Fibroblast of skin of right quadriceps (primary cell): ENCODE measurements at regions not wholly inside any gene's neighbourhood (a gene's known extent, or its start where the extent isn't known, plus 50 kb on each side); places are given as distances from the start of the nearest gene placed in this dataset.

Source experiments
- DNase-seq: peaks from one replicate; pipeline ENCODE4 v3.0.0-alpha.2; 2013

DNA sequence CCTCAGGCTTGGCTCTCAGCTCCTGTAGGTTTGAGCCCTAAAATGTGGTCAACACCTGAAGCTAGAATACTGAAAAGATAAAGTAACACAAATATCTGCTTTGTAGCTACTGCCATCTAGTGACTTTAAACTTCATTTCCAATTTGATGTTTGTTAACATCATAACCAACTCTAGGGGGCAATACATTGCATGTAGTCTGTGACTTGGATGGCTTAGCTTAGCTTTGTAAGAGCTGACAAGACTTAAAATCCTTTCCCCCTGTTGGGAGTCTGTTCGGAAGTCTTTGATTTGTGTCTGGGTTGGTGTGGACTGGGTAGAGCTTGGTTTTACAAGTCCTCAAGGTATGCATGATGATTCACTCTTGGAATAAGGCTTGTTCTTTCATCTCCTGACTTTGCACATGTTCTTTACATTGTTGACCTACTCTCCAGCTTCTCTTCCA, 51.7 kb downstream of the SCN11A start:
- peak; percentile 66 for DNase-seq

GRCh38 chr3:38998086-38998485, 53.7 kb downstream of the SCN11A start:
- peak; percentile 22 for DNase-seq

GRCh38 chr3:38996193-38996592, 55.6 kb downstream of the SCN11A start:
- no peak for DNase-seq

- DNase-seq: no peak
These were observed 57.5 kb downstream of the SCN11A start for GRCh38 chr3:38994251-38994650.

GRCh38 chr3:38992117-38992760, 59.5 kb downstream of the SCN11A start:
- DNase-seq: peak; percentile 84

DNA sequence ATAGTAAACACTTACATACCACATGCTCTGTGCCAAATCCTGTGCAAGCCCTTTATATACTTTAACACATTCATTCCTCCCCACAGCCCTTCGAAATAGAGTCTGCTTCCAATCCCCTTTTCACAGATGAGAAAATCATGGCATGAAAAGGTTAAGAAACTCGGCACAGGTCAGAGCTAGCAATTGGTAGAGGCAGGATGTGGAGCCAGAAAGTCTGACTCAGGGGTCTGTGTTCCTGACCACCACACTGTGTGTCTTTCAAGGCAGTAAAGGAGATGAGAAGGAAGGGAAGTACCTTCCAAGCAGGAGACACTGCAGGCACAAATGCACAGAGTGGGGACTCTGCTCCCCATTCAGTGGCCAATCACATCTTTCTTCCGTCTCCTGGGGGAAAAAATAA, 61.1 kb downstream of the SCN11A start:
- DNase-seq: peak; percentile 9

DNA sequence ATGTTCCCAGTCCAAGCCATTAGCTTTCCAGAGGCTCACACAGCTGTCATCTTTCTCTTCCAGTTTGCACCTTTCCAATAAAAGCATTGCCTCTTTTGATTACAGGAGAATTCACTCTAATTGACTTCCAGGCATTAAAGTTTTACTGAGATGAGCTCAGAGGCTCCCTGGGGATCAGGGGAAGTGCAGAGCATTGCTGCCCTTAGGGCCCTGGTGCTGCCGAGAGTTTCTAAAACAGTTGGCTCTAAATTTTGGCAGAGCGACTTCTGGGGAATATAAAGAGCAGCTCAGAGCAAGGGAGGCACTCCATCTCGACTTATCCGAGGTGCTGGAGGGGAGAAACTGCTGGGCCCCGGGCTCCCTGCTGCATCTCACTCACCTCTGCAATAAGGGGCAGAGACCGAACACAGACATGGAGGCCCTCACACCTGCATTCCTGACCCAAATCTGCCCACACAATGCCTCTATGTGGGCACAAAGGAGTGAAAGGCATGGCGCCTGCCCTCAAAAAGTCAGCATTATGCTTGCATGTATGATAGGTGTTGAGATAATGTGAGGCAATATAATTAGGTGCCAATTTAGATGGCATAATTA, 61.7 kb downstream of the SCN11A start:
- peak; percentile 18 for DNase-seq

- no peak for DNase-seq
These were observed 62.8 kb downstream of the SCN11A start for GRCh38 chr3:38988955-38989354.

DNA sequence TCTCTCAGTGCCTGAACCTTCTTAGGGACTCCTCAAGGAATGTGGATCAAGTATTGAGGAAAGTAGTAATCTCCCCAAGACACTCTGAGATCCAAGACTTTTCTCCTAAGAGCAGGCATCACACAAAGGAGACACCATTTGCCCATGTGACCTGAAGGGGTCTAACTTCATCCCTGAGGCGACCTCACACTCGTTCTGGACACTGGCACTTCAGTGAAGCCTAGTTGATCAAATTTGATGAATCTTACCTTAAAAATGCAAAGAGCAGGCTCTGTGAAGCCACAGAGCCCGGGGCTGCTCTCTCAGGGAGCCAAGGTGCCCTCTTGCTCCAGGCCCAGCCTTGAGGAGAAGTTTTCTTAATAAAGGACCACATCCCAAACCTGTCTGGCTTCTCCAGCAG, 64.3 kb downstream of the SCN11A start:
- DNase-seq: no peak

DNA sequence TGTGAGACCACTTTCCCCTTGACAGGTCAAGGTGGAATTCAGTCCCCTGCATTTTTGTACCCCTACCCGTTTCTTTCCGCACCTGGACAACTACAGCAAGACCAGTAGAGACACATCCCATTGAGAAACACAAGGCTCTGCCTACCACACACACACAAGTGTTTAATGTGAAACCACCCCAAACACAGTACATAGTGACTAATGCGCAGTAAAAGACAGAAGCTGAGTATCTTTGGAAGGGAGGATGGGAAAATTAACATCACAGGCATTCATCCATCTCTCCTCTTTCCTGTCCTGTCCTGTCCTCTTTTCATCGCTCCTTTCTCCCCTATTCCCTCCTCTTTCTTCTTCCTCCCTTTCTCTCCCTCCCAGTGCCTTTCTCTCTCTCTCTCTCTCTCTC, 64.8 kb downstream of the SCN11A start:
- DNase-seq: peak; percentile 21

DNA sequence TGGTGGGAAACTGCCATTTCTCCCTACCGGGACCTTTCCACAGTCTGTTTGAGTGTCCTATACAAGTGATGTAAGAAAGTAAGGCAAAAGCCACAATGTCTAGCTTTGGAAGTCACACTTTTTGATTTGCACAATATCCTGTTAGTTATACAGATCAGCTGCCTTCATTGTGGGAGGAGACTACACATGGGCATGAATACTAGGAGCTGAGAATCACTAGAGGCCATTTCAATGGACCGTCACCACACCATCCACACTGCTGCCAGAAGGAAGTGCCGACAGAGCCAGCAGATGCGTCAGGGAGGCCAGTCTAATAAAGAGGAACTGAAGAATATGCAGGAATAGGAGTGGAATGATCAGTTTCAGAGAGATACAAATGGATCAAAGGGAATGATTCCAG, 65.8 kb downstream of the SCN11A start:
- DNase-seq: no peak

GRCh38 chr3:38985581-38985980, 66.2 kb downstream of the SCN11A start:
- peak; percentile 61 for DNase-seq

- DNase-seq: no peak
These were observed 67.0 kb downstream of the SCN11A start for GRCh38 chr3:38984731-38985130.

DNA sequence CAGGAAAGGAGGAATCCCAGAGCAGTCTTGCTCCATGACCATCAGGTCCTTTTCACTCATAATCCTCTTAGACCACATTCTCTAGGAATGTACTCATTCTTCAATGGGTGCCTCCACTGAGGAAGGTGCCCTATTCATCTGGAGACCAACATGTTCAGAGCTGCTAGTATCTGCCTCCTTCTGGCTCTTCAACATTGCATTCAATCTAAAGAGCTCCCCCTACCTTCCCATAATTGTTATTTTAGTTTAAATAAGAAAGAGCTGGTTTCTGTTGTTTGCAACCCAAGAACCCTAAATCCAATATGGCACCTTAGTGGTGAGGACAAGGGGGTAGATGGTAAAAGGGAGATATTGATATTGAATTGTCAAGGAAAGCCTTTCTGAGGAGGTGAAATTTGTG, 67.6 kb downstream of the SCN11A start:
- no peak for DNase-seq

- DNase-seq: no peak
These were observed 70.8 kb downstream of the SCN11A start for GRCh38 chr3:38980938-38981337.

- no peak for DNase-seq
These were observed 73.0 kb downstream of the SCN11A start for GRCh38 chr3:38978729-38979128.

GRCh38 chr3:38970851-38971638, 80.7 kb downstream of the SCN11A start:
- no peak for DNase-seq

GRCh38 chr3:38969317-38970235, 82.2 kb downstream of the SCN11A start:
- DNase-seq: no peak

DNA sequence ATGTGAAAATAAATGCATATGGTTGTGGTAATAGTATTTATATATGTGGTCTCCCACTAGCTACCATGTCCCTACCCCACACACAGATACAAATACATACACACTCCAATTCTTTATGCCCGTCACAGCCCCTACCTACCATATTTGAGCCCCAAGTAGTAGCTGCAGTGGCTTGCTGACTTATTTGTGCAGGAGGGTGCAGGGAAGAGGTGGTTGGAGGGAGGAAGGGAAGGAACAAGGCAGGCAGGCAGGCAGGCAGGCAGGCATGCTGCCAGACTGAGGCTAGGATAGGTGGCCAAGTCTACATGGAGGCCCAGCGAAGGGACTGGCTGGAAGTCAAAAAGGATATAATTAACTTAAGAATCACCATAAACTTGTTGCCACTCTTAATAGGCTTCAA, 82.9 kb downstream of the SCN11A start:
- DNase-seq: no peak

DNA sequence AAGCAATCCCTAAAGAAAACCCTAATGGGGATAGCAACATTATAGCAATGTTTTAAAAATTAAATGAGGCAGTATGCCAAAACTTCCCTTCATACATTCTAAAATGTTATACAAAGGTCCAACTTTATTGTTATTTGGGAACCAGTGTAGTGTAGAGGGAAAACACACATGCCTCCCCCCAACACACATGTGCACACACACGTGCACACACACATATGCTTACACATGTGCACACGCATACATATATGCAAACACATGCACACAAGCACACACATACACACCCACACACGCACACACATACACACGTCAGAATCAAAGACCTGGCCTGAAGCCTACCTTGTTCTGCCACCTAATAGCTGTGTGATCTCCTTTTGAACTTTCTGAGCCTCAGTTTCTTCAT, 83.3 kb downstream of the SCN11A start:
- no peak for DNase-seq

DNA sequence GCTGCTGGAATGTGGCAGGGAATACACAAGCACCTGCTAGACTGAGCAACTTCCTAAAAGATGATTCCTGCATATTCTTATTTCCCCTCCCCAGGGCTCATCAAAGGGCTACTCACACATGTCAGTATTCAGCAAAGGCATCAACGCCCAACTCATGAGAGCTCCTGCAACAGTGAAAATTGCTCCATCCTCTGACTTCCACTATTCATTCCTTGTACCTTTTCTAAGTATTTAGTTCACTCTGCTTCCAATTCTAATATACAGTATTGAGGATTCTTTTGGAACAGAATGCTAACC, 84.1 kb downstream of the SCN11A start:
- no peak for DNase-seq

GRCh38 chr3:38966811-38967692, 84.7 kb downstream of the SCN11A start:
- no peak for DNase-seq
